ENCODE measurements at regions not wholly inside any gene's neighbourhood (a gene's known extent, or its start where the extent isn't known, plus 50 kb on each side); places are given as distances from the start of the nearest gene placed in this dataset.

GRCh38 chr18:75679331-75679730, 251.8 kb upstream of the SMIM21 start:
- TF ChIP-seq, protein P1, sequence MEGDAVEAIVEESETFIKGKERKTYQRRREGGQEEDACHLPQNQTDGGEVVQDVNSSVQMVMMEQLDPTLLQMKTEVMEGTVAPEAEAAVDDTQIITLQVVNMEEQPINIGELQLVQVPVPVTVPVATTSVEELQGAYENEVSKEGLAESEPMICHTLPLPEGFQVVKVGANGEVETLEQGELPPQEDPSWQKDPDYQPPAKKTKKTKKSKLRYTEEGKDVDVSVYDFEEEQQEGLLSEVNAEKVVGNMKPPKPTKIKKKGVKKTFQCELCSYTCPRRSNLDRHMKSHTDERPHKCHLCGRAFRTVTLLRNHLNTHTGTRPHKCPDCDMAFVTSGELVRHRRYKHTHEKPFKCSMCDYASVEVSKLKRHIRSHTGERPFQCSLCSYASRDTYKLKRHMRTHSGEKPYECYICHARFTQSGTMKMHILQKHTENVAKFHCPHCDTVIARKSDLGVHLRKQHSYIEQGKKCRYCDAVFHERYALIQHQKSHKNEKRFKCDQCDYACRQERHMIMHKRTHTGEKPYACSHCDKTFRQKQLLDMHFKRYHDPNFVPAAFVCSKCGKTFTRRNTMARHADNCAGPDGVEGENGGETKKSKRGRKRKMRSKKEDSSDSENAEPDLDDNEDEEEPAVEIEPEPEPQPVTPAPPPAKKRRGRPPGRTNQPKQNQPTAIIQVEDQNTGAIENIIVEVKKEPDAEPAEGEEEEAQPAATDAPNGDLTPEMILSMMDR (IDR thresholded peaks at IDR 0.05; ENCODE audit: insufficient read depth, low read depth, low read length), result no peak
- no peak for TF ChIP-seq EZH2 (IDR thresholded peaks at IDR 0.05; ENCODE audit: insufficient read depth, low read length)

All from astrocyte (in vitro differentiated cells and primary cell).